T follicular helper cell (primary cell): ENCODE measurements at regions not wholly inside any gene's neighbourhood (a gene's known extent, or its start where the extent isn't known, plus 50 kb on each side); places are given as distances from the start of the nearest gene placed in this dataset.

Experiments used
- DNase-seq: peaks from one replicate; pipeline ENCODE4 v3.0.0-alpha.2; 2020; ENCODE audit warnings: low read depth

- DNase-seq = no peak
Measured at GRCh38 chr2:12970861-12971260, 254.1 kb downstream of the TRIB2 start.

GRCh38 chr2:12971581-12972365 is 255.0 kb downstream of the TRIB2 start:
- DNase-seq = no peak

GRCh38 chr2:12978066-12978835 is 261.5 kb downstream of the TRIB2 start:
- no peak for DNase-seq

GRCh38 chr2:12979066-12979465 is 262.3 kb downstream of the TRIB2 start:
- no peak for DNase-seq

DNA sequence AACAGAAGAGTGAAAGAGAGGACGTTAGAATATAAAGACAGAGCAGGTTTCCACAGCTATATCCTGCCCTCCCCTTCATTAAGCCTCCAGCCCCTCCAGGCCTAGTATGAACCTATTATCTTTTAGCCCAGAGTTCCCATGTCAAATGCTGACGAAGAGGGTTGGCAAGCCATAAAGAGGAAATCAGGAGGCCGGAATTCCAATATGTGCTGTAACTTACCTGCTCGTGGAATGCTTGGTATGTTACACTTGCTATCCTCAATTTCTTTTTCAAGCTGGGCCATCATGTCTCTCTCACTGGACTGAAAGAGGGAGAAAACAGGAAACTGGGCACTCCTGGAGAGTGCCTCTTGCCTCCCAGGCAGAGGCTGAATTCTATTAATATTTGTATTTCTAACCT is 264.1 kb downstream of the TRIB2 start:
- no peak for DNase-seq

GRCh38 chr2:12982149-12982584 is 265.4 kb downstream of the TRIB2 start:
- DNase-seq = no peak

GRCh38 chr2:12987246-12987645 is 270.5 kb downstream of the TRIB2 start:
- no peak for DNase-seq

- no peak for DNase-seq
Measured at GRCh38 chr2:12988279-12988678, 271.5 kb downstream of the TRIB2 start.

DNA sequence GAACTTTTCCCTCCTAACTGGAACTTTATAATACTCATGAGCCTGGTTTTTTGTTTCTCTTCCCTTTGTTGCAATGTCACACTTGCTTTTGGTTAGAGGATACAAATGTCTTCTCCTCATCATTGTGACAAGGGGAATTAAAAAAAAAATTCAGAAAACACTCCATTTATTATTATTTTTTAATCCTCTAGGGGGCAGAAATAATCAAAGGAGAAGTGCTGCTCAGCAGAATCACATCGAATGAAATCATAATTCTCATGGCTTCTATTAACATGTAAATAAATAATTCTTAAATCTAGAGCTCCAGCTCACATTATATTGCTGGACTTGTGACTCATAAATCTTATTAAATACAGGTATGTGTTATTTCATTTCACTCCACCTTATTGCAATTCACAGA is 273.8 kb downstream of the TRIB2 start:
- no peak for DNase-seq

DNA sequence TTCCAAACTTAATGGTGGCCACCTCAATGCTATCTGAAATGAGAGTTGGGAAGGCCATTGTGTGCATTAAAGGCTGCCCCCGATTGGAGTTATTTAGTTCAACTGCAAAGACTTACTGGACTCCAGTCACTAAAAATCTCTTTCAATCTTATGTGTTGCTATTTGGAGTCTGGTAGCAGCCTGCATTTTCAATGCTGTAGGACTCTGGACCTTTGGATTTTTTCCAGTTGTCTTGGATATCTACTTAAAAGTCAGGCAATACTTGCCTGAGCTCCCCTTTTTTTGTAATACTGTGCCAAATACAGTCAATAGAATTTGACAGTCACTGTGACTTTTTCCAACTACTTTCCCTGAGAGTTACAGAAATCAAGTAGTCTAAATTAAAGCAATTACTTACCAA is 281.9 kb downstream of the TRIB2 start:
- no peak for DNase-seq

DNA sequence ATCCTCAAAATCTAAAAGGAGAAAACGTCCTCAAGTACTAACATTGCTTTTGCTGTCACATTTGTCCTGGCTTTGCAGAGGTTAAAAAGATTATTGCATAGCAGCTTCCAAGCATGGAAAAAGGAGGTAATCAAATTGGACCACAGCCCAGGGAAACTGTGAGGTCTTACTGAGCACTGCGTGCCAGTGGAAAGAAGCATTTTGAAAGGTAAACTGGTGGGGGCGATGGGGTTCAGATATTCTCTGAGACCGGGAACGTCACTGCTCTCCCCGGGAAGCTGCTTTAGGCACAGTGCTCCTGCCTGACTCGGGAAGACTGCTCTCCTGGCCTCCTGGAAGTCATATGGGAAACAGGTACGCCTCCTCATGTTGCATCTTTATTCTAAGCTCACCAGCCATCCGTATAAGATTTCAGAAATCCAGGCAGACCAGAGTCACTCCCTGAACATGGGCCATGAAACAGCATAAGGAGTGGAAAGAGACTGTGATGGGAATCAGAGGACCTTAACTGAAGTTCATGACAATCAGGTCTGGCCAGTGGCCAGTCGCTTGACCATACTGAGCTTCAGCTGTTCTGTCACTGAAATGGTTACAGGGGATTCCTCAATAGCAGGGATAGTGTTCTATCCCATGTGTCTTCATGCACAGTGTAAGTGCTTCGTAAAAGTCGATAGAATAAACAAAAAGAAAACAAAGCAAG is 284.1 kb downstream of the TRIB2 start:
- DNase-seq = no peak

- DNase-seq = no peak
Measured at GRCh38 chr2:13001408-13001807, 284.7 kb downstream of the TRIB2 start.

GRCh38 chr2:13002536-13003331 is 286.0 kb downstream of the TRIB2 start:
- DNase-seq = no peak

GRCh38 chr2:13003500-13003899 is 286.8 kb downstream of the TRIB2 start:
- DNase-seq = no peak

GRCh38 chr2:13005048-13005447 is 288.3 kb downstream of the TRIB2 start:
- DNase-seq = no peak

- no peak for DNase-seq
Measured at GRCh38 chr2:13005761-13006335, 289.1 kb downstream of the TRIB2 start.

DNA sequence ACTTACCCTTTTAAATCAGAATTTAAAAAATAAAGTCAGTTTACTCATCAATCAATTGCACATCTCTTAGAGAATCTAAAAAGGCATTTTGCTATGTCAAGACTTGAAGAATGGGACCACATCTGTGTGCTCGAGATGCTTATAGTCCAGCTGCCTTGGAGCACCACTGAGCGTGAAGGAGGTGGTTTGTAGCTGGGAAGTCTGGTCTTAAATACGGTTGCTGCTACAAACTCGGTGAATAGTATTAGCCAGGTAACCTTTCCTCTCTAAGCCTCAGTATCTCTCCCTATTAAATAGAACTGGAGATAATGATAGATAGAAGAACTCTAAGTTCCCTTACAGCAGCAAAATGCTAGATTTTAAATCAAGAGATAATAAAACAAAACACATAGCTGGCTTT is 289.7 kb downstream of the TRIB2 start:
- no peak for DNase-seq

- peak; percentile 38 for DNase-seq
Measured at GRCh38 chr2:13006829-13007717, 290.3 kb downstream of the TRIB2 start.

DNA sequence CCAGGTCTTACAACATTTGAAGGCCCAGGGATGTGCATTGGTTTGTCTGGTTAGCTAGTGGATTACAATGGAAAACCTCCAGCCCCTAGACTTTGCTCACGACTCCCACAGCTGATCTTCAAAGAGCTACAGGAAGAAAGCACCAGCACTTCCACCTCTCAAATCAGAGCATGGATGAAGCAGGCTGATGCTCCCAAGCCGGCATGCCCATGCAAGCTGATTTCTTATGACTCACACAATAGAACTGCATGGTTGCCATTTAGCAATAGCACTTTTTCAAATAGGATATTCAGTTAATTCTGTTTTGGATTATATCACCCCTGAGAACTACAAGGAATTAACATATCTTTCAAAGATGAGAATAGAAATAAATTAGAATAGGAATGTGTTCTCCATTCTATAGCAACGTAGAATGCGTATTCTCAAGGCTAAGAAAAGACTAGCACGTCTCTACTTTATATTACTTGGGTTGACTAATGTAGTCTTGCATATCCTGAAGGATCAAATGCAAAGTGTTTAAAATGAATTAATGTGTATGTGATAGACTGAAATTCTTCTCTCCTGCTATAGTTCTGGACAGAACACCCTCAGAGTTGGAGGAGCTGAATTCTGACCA is 292.4 kb downstream of the TRIB2 start:
- DNase-seq = no peak

DNA sequence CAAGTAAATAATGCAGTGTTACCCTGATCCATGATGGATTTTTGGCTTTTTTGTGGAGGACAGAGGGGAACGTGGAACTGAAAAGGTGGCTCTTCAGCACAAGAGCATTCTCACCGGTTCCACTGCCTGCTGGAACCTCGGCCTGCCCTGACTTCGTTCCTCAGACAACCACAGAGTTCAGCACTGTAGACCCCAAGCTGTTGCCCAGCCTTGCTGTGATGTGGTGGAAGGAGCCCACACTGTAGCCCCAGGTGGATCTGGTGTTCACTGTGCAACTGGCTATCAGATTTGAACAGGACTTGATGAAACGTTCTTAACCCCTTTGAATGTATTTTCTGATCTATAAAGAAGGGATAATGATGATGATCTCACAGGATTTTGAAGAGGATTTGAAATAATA is 293.5 kb downstream of the TRIB2 start:
- DNase-seq = no peak
